AG08395 (cell line): ENCODE measurements at regions not wholly inside any gene's neighbourhood (a gene's known extent, or its start where the extent isn't known, plus 50 kb on each side); places are given as distances from the start of the nearest gene placed in this dataset.
A peak's percentile ranks its signal among the peaks of the same experiment; 100 is the strongest.
"Not testable (repeated sequence)": the region's sequence is repeated elsewhere in the genome, so short reads cannot be mapped to it uniquely, and the experiment has no call there.

ENCODE experiments used
- DNase-seq: peaks from one replicate; pipeline ENCODE4 v3.0.0; 2012; ENCODE audit warnings: mixed read lengths, low spot score

DNA sequence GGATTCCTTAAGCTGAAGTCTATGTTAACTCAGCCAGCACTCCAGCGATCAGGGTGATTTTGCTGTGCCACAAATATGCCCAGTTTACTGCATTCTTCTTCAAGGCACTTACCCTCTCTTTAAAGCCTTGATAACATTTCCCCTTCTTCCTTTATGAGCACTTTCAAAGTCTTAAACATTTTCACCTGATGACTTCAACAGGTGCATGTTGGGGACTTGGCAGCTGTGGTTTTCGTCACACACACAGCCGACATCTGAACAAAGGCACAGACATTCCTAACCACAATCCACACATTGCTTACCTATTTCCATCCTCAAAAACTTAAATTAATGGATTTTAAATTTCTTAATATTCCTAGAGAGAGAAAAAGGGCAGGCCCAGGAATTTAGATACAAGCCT is 331.5 kb downstream of the CRPPA start:
- DNase-seq, result no peak

DNA sequence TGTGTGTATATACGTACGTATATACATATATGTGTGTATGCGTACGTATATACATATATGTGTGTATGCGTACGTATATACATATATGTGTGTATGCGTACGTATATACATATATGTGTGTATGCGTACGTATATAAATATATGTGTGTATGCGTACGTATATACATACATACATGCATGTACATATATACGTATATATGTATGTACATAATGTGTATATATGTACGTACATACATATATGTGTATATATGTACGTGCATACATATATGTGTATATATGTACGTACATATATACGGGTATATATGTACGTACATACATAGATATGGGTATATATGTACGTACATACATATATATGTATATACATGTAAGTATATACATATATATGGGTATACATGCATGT is 332.1 kb downstream of the CRPPA start:
- no peak for DNase-seq

DNA sequence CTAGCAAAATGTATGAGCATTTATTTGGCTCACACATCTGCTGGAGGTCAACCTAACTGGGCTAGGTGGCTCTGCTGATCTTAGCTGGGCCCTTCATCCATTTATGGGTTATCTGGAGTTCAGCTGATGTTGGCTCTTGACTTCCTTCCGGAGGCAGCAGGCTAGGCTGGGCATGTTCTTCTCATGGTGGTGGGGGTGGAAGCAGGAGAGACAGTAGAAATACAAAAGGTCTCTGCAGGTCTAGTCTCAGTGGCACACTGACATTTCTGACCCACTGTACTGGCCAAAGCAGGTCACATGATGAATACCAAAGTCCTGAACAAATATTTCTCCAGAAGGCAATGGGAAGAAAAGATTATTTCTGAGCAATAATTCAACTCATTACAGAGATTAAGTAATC is 334.6 kb downstream of the CRPPA start:
- DNase-seq, result no peak

DNA sequence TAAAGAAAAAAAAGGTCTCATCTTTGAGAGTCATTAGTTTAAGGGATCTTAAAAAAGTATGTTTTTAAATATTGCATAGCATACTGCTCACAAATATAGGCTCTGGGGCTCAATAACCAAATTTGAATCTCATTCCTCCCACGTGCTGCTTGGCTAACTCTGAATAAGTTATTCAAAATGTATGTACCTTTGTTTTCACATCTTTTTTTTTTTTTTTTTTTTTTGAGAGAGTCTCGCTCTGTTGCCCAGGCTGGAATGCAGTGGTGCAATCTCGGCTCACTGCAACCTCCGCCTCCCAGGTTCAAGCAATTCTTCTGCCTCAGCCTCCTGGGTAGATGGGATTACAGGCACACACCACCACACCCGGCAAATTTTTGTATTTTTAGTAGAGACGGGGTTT is 335.6 kb downstream of the CRPPA start:
- DNase-seq, result not testable (repeated sequence)

DNA sequence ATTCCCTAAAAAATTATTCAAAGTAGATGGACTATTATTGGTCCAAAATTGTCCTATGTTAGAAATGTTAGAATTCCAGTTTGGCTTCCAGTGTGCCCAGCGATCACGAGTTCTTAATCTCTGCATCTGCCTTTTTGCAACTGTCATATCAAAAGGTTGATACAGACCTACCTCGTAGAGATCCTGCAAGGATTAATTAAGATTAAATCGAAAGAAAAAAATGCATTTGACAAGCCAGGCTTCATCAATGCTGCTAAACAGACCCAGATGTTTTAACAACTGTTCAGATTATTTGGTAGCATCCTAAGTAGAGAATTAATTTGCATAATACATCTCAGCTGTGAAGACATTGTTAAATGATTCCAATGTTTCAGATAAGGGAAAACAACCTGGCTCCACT is 336.5 kb downstream of the CRPPA start:
- DNase-seq, result no peak

DNA sequence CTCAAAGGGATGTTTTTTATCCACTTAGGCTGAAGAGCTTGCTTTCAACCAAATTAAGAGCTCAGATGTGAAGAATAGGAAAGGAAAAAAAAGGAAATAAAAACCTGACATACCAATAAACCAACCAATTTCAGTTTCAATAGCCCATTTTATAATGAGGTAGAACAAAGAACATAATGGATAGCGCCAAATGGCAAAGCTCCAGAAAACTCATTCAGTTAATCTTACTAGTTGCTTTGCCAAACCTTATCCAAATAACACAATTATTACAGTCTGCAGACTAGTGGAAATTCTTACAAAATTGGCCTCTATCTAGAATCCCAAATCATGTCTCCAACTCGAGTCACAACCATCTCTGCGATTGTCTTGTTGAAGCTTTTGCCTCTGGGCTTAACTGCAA is 337.0 kb downstream of the CRPPA start:
- no peak for DNase-seq

DNA sequence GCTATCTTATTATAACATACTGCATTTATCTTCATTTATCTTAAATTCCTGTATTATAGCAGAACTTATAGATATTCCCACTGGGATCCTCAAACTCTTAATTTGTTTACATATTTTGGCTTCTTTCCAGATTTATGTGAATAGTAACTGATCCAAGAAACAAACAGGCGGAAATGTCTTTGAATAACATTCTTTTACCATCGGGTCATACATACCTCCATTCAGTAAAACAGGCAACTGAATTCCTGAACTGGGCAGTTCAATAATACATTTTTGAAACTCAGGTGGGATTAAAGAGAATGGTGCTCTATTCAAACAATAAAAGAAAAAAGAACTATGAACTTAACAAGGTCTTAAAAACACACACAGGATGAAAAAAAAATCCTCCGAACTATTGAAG is 337.4 kb downstream of the CRPPA start:
- no peak for DNase-seq

DNA sequence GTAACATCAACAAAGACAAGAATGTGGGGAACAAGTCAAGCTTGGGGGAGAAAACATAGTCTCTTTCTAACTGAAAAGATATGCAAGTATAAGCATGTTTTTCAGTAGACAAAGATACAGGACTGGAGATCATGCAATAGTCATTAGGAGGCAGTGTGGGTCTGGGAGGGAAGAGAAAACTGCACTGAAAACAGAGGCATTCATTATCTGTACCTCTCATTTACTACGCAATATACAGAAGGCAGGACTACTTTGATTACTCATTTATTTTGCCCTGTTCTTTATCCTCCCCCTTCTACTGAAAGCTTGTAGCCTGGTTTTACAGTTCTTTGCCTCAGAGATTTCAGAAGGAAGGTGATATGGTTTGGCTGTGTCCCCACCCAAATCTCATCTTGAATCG is 341.2 kb downstream of the CRPPA start:
- DNase-seq, result no peak

DNA sequence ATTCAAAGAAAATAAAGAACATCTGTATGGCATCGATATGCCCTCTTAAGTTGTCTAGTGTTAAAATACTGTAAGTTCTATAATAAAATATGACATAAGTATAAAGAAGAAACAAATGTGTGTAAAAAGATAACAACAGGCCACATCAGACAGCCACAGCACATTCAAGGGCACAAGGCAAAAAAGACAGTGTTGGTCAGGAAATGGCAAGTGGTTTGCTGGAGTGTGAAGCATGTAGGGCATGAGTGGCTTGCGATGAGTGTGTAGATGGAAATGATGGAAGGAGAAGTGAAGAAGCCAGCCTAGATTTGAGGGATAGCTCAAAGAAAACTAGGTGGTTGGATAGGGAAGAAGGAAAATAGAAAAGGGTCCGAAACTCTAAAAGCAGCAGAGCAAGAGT is 341.6 kb downstream of the CRPPA start:
- no peak for DNase-seq

DNA sequence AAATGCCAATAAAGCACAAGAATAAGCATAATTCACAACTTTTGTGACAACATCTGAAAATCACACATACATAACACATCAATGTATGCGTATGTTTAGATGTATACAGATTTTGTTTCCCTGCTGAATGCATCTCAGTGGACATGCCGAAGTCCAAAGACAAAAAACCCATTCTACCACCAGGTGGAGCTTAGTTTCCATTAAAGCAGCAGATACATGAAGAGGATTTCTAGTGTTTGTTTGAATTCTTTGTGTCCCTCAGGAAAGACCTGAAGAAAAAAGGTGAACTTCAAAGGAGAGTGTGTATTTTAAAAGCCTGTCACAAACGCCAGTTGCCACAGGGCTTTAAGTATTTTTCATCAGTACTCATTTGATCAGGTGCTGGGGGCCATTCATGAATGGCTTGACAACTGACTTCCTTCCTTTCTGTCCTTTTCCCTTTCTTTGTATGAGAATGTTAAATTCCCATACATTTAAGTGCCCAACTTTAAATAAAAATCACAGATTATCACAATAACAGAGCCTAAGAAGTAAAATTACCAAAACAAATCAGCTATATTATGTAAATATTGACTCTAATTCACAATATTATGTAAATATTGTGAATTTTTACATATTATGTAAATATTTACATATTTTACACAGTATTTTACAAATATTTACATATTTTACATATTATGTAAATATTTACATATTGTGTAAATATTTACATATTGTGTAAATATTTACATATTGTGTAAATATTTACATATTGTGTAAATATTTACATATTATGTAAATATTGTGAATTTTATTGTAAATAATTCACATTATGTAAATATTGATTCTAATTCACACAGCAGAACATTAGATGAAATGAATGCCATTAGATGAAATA is 343.0 kb downstream of the CRPPA start:
- DNase-seq, result peak; percentile 45

DNA sequence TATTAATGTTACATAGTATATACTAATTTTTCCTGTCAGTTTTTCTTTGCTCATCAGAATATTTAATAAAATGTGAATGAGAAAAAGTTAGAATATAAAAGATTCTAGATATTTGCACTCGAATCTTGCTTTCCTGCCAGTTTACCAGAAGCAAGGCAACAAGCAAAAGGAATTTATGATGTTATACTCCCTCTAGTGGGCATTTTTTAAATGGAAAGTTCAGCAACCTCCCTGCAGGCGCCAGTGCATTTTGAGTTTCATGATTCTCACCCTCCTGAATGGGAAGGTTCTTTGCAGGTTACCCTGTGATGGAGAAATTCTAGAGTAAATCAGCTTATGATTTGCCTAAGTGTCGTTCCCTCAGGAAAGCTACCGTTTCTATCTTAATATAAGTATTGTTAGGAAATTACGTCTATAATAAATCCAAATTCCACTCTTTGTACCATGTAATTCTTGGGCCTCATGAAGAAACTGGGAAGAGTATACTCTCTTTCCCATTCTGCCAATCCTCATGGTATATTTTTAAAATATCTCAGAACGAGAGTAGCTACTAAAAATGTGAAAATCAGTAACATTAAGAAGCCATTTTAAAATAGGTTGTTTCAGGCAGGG is 350.0 kb downstream of the CRPPA start:
- peak; percentile 58 for DNase-seq

DNA sequence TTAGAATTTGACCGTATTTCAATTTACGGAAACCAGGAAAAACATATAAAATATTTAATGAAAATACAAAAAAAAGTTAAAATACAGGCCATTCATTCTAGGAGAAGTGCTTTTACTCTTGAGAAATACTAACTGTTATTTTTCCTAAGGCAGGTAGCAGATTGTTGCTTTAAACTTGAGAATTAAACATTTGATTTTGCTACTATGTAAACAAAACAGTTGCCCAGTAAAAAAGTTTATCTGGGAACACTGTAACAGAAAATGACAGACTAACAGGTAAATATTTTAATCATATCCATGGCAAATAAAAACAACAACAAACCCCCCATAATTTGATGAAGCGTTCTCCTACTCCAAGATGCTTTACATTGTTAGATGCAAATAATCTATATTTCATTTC is 350.5 kb downstream of the CRPPA start:
- DNase-seq, result no peak

DNA sequence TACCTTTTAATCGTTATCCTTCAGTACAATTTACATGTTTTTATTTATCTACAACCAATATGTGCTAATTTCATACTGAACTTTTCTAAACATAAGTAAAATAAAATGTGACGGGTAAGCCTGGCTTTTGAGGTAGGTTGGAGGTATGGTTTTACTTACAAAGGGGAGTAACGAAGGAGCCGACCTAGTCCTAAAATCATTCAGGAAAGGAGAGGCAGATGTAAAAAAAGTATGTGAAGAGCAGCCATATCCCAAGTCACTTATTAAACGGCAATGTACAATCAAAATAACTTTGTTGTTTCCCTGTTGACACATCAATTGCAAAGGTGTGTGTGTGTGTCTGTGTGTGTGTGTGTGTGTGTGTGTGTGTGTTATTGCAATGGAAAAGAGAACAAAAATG is 351.3 kb downstream of the CRPPA start:
- no peak for DNase-seq

DNA sequence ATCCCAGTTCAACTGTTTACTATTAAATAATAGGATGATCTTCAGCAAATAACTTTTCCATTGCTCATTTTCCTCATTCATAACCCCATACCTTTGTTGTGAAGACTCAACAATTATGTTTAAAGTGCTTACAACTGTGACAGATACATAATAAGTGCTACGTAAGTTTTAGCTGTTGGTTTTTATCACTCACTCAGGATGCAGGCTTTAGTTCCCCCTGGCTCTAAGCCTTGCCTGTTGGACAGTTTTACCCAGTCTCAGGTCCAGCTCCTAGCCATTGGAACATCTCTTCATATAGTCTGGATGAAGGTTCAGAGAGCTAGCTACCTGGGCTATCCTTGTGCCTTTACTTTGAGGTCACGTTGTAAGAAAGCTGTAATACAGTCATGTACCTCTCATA is 353.2 kb downstream of the CRPPA start:
- no peak for DNase-seq

DNA sequence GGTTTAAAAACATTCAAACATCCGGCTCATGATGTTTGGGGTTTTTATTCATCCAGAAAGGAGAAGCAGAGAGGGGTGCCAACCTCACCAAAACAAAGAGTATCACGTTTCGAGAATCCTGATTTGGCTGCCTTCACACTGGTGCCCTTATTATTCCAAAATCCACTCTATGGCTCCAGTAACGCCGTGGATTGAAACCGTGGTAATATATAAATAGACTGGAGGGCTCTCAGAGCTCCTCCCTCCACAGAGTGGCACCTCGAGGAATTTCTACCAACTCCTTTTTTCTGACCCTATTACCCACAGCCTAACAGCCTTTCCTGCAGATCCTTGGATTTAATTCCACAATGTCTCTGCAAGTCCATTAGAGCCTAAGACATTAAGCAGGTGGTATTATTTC is 353.6 kb downstream of the CRPPA start:
- no peak for DNase-seq

DNA sequence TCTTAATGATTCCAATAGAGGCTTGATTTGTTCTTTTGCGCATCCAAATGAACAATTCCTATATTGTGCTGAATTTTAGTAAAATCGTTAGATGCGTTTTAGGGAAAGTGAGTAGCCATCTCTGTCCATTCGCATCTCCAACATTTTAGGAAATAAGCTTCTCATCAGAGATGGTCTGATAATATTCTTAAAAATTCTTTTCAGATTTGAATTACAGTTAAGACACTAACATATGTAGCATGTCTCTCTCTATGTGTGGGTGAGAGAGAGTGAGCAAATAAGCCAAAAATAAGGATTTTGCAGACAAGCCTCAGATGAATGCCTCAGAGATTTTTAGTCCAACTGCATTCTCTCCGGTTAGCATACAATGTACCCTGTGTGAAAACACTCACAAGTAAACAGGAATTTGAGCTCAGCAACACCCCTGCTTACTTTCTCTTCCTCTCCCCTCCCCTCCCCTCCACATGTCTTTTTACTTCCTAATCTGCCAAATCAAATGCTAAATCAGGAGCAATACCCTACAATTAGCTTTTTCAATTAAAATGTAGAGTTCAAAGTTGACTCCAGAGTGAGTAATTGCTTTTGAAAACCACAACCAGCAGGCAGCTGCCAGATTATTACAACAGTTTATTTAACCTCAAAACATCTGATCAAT is 354.4 kb downstream of the CRPPA start:
- no peak for DNase-seq

DNA sequence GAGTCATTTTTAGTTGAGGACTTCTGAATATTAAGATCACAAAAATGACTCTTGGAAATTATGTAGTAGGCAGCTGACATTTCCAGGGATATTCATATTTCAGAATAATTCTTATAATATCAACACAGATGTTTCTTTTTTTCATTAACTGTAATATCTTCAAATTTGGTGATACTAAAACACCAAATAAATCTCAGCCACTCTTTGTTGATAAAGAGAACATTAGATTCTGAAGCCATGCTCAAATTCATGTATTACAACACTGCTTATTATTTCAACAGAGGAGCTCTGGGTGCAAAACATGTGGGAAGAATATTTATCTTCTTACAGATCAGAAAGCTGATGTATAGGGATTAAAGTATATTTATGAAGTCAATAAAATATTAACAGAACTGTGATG is 355.4 kb downstream of the CRPPA start:
- no peak for DNase-seq

DNA sequence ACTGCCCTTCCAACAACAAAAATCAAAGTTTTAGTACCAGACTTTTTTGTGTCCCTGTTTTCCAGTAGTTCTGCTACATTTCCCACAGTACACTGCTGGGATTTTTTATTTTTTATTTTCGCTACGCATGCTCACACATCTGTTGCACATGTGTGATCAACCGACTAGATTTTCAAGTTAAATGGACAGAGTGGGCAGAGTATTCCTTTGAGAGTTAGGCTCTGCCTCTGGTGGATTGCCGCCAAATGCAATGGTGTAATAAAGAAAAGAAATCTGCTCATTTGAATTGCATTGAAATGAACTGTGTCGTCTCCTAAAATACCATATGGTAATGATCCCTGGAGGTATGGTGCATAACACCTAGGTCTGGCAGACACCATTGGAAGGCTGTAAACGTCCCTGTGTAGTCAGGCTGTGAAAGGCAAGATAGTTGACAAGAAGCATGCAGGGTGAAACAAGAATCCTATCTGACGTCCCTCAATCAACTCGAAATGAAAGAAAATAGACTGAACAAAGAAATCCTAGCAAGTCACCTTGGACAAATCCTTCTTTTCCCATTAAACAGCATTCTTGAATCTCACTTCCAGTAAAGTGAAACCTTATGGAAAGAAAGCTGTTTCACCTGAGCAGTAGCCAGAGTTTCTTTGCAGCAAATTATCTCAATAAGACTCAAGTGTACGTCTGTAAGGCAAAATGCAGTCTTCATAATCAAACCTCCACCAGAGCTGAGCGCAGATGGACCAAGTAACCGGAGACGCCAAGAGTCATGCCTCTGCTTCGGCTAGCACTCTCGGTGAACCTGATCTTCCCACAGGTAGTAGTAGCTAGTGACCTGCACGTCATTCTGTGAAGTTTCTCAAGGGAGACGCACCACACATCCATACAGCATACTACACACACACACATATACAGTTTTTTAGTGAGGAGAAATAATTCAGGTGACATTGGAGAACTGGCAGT is 357.3 kb downstream of the CRPPA start:
- DNase-seq, result peak; percentile 52

DNA sequence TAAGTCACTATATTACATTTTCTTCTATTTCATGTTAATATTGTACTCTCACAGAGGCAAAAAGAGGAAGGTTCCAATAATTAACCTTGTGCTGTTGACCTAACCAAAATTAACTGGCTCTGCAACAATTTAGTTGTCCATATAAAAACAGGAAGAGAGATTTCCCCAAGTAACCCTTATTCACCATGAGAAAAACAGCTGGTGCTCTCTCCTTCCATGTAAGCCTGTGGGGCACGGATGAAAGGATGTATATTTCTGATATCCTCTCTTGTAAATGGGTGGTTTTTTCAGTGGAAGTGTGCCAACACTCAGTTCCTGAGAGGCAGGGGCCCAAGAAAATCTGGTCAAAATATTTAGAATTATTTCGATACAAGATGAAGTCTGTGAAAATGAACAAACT is 358.1 kb downstream of the CRPPA start:
- DNase-seq, result no peak

DNA sequence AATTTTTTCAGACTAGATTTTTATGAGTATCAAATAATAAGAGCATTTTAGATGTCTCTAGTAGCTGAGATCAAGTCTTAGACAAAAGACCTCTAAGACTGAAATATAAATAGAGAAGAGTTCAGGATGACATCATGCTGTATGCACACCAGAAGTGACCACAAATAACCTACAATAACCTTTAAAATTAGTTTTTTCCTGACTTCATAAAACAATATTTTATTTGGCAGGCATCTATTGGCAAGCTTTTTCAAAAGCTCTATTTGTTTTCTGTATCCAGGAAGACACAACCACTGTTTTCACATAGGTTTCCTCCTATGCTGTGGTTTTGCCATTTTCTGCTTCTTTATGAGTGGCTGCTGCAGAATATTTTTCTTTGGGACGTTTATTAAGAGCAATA is 359.1 kb downstream of the CRPPA start:
- DNase-seq, result peak; percentile 50

DNA sequence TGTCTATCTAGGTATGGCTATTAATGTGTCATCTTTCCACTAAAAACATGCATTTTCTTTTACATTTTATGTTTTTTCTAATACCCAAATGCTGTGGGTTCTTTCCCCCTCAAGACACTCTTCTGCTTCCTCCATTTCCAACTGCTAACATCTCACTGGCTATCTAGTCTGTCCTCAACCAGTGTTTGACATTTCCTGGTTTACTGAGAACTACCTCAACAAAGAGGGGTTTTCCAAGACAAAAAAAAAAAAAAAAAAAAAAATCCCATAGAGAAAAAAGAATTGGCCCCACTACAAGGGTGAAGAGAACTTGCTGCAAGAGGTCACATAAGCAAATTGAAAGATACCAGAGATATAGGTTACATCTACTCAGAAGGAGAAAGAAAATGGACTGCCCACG is 359.7 kb downstream of the CRPPA start:
- no peak for DNase-seq

DNA sequence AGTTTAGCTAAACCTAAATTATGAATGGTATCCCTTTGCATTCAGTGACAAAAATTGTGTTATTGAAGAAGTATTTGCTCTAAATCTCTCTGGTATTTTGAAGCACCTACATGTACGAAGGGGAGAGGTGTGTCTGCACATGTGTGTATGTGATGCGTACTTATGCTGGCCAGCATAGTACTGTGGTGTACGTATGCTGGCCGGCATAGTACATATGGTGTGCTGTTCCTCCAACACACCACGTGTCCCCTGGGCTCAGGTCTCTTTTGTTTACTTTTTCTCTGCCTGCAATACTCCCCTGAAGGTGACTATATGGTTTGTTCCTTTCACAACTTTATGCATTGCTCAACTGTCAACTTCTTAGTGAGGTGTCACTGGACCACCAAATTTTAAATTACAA is 360.3 kb downstream of the CRPPA start:
- no peak for DNase-seq
